ENCODE measurements at regions not wholly inside any gene's neighbourhood (a gene's known extent, or its start where the extent isn't known, plus 50 kb on each side); places are given as distances from the start of the nearest gene placed in this dataset.

GRCh38 chr11:109350091-109350490 is 71.9 kb upstream of the C11orf87 start:
- peak; percentile 8 for DNase-seq (ENCODE audit: low spot score)

DNA sequence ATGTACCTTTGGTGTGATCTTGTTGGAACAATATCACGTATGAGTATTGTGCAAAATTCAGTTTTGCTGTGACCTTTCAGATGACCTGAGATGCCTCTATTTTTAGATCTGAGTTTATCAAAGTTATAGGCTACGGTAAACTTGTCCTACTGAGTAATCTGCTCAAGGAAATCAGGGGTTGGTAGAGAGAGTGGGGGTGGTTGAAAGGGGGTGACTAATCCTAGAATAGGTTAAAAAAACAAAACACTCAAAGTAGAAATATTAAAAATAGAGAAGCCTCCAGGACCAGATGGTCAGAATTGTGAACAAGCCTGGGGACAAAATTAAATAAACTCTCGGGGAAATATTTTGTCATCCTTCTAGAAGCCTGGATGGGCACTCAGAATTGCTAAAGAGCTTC is 59.9 kb upstream of the C11orf87 start:
- no peak for DNase-seq (ENCODE audit: low spot score)

DNA sequence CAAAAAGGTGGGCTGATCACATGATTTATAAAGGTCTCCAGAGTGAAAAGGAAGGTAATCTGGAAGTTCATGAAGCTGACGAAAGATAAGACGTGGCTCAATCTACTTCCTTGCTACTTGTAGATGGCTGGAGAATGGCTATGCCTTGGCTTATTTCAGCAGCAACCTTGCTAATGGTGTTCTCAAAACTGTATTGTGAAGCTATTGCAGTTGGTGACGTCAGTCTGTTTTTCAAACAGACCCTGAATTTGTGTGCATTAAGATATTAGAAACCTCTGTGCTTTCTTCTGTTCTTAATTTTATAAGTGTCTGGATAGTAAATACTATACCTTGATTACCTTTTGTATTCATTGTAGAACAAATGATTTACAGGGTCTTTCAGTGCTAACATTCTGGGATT is 58.3 kb upstream of the C11orf87 start:
- no peak for DNase-seq (ENCODE audit: low spot score)

GRCh38 chr11:109364851-109365250 is 57.1 kb upstream of the C11orf87 start:
- DNase-seq (ENCODE audit: low spot score): no peak

GRCh38 chr11:109371444-109372176 is 50.4 kb upstream of the C11orf87 start:
- peak; percentile 5 for DNase-seq (ENCODE audit: low spot score)
